Prostate gland (tissue), 2 donors: ENCODE measurements at regions not wholly inside any gene's neighbourhood (a gene's known extent, or its start where the extent isn't known, plus 50 kb on each side); places are given as distances from the start of the nearest gene placed in this dataset.

Experiments used
- DNase-seq: peaks from one replicate; pipeline ENCODE4 v3.0.0-alpha.2; 2019; ENCODE audit warnings: low spot score
- H3K27ac ChIP-seq, 2 donors: fragments of 200-600 bp; sonication (generic); 2 replicates each; pipeline ENCODE4 v1.5.1; 2017 to 2019
- H3K27me3 ChIP-seq: fragments of 200-600 bp; sonication (generic); replicated peaks from 2 replicates; pipeline ENCODE4 v1.5.1; 2019; ENCODE audit not compliant: insufficient read depth
- H3K36me3 ChIP-seq, 2 donors: fragments of 200-600 bp; sonication (generic); 1 replicate in 1 of 2; 2 replicates in 1 of 2; pipeline versions ENCODE4 v1.5.1 to v1.8.1; 2017 to 2019
- H3K4me1 ChIP-seq: fragments of 200-600 bp; sonication (generic); replicated peaks from 2 replicates; pipeline ENCODE4 v1.5.1; 2019
- H3K4me3 ChIP-seq, 2 donors: fragments of 200-600 bp; sonication (generic); 2 replicates each; pipeline ENCODE4 v1.5.1; 2017 to 2019
- H3K9me3 ChIP-seq: fragments of 200-600 bp; sonication (generic); 2 replicates; pipeline ENCODE4 v1.5.1; 2017
- POLR2A ChIP-seq: fragments of 450-650 bp; IDR thresholded peaks from one replicate; pipeline ENCODE4 v1.6.1; 2016; ENCODE audit warnings: antibody characterized with exemption, mild to moderate bottlenecking
- POLR2AphosphoS5 ChIP-seq: sonication (generic); formaldehyde crosslinking; IDR thresholded peaks from one replicate; pipeline ENCODE4 v1.6.1; 2017; ENCODE audit warnings: antibody characterized with exemption
- WGBS: methylation state at CpG from one replicate; pipeline ENCODE4 v1.1.5; 2018; 5-methylcytosine and 5-hydroxymethylcytosine counted together
- intact Hi-C: fragments of 100-400 bp; cut with DNase I; formaldehyde crosslinking; loops from one replicate; pipeline ENCODE4 v1.14.2; 2022
- TF ChIP-seq, protein P1 (sequence below), 4 experiments: fragments of 200-600 bp in 2 of 4; fragments of 450-650 bp in 2 of 4; sonication (generic) in 2 of 4; IDR thresholded peaks; 1 replicate in 3 of 4; 2 replicates in 1 of 4; pipeline ENCODE4 v1.5.1; 2016 to 2019; ENCODE audit warnings: antibody characterized with exemption in 4 of 4, mild to moderate bottlenecking in 2 of 4, moderate library complexity in 2 of 4

DNA sequence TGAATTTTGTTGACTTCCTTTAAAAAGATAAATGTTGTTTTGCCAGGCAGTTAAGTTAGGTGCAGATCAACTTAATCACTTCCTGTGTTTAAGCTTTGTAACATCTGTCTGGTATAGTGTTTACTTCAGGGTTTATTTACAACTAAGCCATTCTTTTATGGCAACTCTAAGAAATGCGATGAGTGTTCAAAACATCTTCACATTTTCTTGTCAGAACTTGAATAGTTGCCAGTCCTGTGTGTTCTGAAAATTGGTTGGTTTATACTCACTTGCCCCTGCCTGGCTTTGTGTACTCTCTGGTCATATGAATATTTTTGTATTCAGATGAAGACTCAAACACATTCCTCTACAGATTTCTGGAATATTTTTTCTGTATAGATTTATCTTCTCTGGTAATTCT lies 327.2 kb downstream of the MDFIC start:
- H3K27ac ChIP-seq = no peak overlapping the region
- no peaks in the 10 kb centered on the region for H3K27me3 ChIP-seq
- H3K4me3 ChIP-seq = no peak overlapping the region
- 59% methylated on average over 1 of the region's 1 CpG for WGBS
- intact Hi-C loops = no loop called here
- no peaks in the 10 kb centered on the region for H3K36me3 ChIP-seq
- no peaks in the 10 kb centered on the region for H3K9me3 ChIP-seq
- TF ChIP-seq POLR2A (no peak), POLR2AphosphoS5 (no peak)
- TF ChIP-seq, protein P1, sequence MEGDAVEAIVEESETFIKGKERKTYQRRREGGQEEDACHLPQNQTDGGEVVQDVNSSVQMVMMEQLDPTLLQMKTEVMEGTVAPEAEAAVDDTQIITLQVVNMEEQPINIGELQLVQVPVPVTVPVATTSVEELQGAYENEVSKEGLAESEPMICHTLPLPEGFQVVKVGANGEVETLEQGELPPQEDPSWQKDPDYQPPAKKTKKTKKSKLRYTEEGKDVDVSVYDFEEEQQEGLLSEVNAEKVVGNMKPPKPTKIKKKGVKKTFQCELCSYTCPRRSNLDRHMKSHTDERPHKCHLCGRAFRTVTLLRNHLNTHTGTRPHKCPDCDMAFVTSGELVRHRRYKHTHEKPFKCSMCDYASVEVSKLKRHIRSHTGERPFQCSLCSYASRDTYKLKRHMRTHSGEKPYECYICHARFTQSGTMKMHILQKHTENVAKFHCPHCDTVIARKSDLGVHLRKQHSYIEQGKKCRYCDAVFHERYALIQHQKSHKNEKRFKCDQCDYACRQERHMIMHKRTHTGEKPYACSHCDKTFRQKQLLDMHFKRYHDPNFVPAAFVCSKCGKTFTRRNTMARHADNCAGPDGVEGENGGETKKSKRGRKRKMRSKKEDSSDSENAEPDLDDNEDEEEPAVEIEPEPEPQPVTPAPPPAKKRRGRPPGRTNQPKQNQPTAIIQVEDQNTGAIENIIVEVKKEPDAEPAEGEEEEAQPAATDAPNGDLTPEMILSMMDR (IDR thresholded peaks at IDR 0.05) = no peak
- DNase-seq = no peak
- H3K4me1 ChIP-seq = no peaks in the 10 kb centered on the region

DNA sequence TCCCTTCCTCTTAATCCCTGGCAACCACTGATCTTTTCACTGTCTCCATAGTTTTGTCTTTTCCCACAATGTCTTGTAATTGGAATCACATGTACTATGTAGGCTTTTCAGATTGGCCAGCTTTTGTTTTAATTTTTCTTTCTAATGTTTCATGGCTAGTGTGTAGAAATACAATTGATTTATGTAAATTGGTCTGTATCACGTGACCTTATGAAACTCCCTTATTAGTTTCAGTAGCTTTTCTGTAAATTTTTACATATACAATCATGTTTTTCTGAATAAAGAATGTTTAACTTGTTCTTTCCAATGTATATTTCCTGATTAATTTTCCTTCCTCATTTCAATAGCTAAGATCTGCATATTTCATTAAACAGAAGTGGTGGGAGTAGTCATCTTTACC lies 319.3 kb downstream of the MDFIC start:
- WGBS = 91% methylated on average over 1 of the region's 1 CpG
- no peak overlapping the region for H3K27ac ChIP-seq
- no peak for TF ChIP-seq POLR2AphosphoS5
- TF ChIP-seq POLR2A = no peak
- TF ChIP-seq, protein P1 (IDR thresholded peaks at IDR 0.05) = no peak
- intact Hi-C loops = no loop called here
- no peaks in the 10 kb centered on the region for H3K4me1 ChIP-seq
- no peak for DNase-seq
- H3K4me3 ChIP-seq = no peak overlapping the region
- no peaks in the 10 kb centered on the region for H3K9me3 ChIP-seq
- no peaks in the 10 kb centered on the region for H3K27me3 ChIP-seq
- no peaks in the 10 kb centered on the region for H3K36me3 ChIP-seq

DNA sequence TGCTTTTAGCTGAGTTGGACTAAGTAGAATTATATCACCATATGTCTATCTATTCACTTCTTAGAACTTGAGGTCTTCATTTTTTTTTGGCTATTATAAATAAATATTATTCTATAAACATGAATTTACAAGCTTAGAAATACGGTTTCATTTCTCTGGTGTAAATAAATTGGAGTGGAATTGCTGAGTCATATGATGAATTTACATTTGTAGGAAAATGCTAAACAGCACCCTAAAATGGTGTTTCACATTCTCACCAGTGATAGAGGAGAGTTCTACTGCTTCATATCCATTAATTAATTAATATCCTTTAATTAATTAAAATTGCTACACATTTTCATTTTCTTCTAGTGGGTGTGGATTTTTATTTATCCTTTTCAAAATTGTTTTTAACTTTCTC lies 318.3 kb downstream of the MDFIC start:
- H3K4me3 ChIP-seq = no peak overlapping the region
- H3K27me3 ChIP-seq = no peaks in the 10 kb centered on the region
- no peaks in the 10 kb centered on the region for H3K4me1 ChIP-seq
- WGBS = 31% methylated on average over 1 of the region's 1 CpG
- no peak overlapping the region for H3K27ac ChIP-seq
- no peak for DNase-seq
- TF ChIP-seq POLR2A (no peak), POLR2AphosphoS5 (no peak)
- TF ChIP-seq, protein P1 (IDR thresholded peaks at IDR 0.05) = no peak
- intact Hi-C loops = no loop called here
- H3K36me3 ChIP-seq = no peaks in the 10 kb centered on the region
- H3K9me3 ChIP-seq = no peaks in the 10 kb centered on the region

DNA sequence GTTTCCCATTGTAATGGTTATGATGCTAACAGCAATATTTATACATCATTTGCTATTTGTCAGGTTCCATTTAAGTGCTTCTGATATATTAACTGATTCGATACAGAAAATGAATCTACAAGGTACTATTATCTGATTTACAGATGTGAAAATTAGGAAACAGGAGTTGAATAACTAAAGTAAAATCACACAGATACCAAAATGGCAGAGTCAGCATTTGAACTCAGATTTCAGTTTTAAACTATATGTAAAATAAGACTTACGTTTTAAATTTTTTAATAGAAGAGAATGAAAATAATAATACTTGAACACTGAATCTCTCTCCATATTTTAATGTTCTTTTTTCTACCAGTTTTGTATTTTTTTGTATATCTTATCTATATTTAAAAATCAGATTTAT lies 313.2 kb downstream of the MDFIC start:
- WGBS = 97% methylated on average over 2 of the region's 2 CpGs
- TF ChIP-seq POLR2AphosphoS5 = no peak
- TF ChIP-seq, protein P1 (IDR thresholded peaks at IDR 0.05) = no peak
- no peak for TF ChIP-seq POLR2A
- H3K9me3 ChIP-seq = no peaks in the 10 kb centered on the region
- H3K36me3 ChIP-seq = no peaks in the 10 kb centered on the region
- intact Hi-C loops = no loop called here
- DNase-seq = no peak
- no peak overlapping the region for H3K4me3 ChIP-seq
- H3K27ac ChIP-seq = no peak overlapping the region
- no peaks in the 10 kb centered on the region for H3K27me3 ChIP-seq
- no peaks in the 10 kb centered on the region for H3K4me1 ChIP-seq

DNA sequence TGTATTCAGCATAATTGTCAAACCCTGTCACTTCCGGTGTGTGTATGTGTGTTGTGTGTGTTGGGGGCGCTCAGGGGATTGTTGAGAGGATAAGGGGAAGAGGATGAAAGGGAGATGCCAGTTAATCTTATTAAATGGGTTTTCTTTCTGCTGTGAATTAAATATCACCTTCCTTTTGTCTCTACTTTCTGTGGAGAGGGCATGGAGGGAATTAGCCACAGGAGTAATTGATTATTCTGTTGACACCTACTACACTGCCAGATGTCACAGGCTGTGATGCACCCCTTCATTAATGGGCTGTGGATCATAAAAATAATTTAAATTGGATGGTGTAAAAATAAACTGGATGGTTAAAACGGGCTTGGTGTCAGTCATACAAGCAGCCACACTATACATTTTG lies 311.9 kb downstream of the MDFIC start:
- Histone ChIP-seq H3K9me3 (no peaks in the 10 kb centered on the region), H3K27me3 (no peaks in the 10 kb centered on the region), H3K36me3 (no peaks in the 10 kb centered on the region), H3K4me3 (no peak overlapping the region), H3K4me1 (no peaks in the 10 kb centered on the region), H3K27ac (no peak overlapping the region)
- DNase-seq = no peak
- WGBS = 94% methylated on average over 3 of the region's 3 CpGs
- intact Hi-C loops = no loop called here
- TF ChIP-seq, protein P1 (IDR thresholded peaks at IDR 0.05) = no peak
- TF ChIP-seq POLR2AphosphoS5 (no peak), POLR2A (no peak)
